H1 (cell line): ENCODE measurements at regions not wholly inside any gene's neighbourhood (a gene's known extent, or its start where the extent isn't known, plus 50 kb on each side); places are given as distances from the start of the nearest gene placed in this dataset.

Experiments
- CTCF ChIA-PET: fragments of 300-600 bp; sonication (Branson Sonifier 250); formaldehyde crosslinking; loops from one replicate; lab custom pipeline; 2021; ENCODE audit not compliant: partially characterized antibody; lab: Charles Lee
- POLR2A ChIA-PET: fragments of 300-600 bp; sonication (Branson Sonifier 250); formaldehyde crosslinking; loops from one replicate; lab custom pipeline; 2021; ENCODE audit warnings: inconsistent platforms; ENCODE audit not compliant: partially characterized antibody; lab: Charles Lee
- DNase-seq, 2 experiments: peaks; one replicate each; pipeline versions ENCODE4 v3.0.0 to v3.0.0-alpha.2; 2010 to 2022; ENCODE audit warnings: low spot score in 2 of 2, low read depth in 1 of 2, mixed read lengths in 1 of 2
- FAIRE-seq: peaks from 2 replicates; lab custom pipeline; 2011; peaks lifted over from hg19 to GRCh38; lab: Jason Lieb, UNC
- H2AFZ ChIP-seq: 2 replicates; pipeline ENCODE4 v1.8.1; 2012; ENCODE audit warnings: low read length, inconsistent platforms
- H2AK5ac ChIP-seq: 2 replicates; pipeline ENCODE4 v1.6.1; 2013; ENCODE audit warnings: low read depth, low read length
- H2BK120ac ChIP-seq: replicated peaks from 2 replicates; pipeline ENCODE3; 2013; ENCODE audit warnings: low read depth, low read length, inconsistent platforms
- H2BK12ac ChIP-seq: 2 replicates; pipeline ENCODE4 v1.6.1; 2013; ENCODE audit warnings: low read depth, low read length
- H2BK15ac ChIP-seq: 2 replicates; pipeline ENCODE4 v1.6.1; 2013; ENCODE audit warnings: low read length
- H2BK20ac ChIP-seq: 2 replicates; pipeline ENCODE4 v1.6.1; 2013; ENCODE audit warnings: low read length
- H2BK5ac ChIP-seq: 2 replicates; pipeline ENCODE4 v1.6.1; 2013; ENCODE audit warnings: low read depth, low read length
- H3K14ac ChIP-seq: 2 replicates; pipeline ENCODE4 v1.6.1; 2013; ENCODE audit warnings: inconsistent platforms; ENCODE audit not compliant: insufficient read length
- H3K18ac ChIP-seq: 2 replicates; pipeline ENCODE4 v1.6.1; 2013; ENCODE audit warnings: low read length; ENCODE audit errors: extremely low read depth
- H3K23ac ChIP-seq: 2 replicates; pipeline ENCODE4 v1.6.1; 2013; ENCODE audit warnings: inconsistent platforms; ENCODE audit not compliant: insufficient read length
- H3K23me2 ChIP-seq: 2 replicates; pipeline ENCODE4 v1.6.1; 2013; ENCODE audit warnings: low read depth, low read length
- H3K27ac ChIP-seq: 2 replicates; pipeline ENCODE4 v1.6.1; 2011; ENCODE audit warnings: low read depth, low read length, inconsistent platforms
- H3K27me3 ChIP-seq, 4 experiments: replicated peaks in 1 of 4; 1 replicate in 1 of 4; 2 replicates in 3 of 4; pipeline versions ENCODE4 v1.6.1 to v1.8.1; 2011 to 2013; ENCODE audit warnings: low read length in 3 of 4, mild to moderate bottlenecking in 3 of 4, inconsistent platforms in 2 of 4, mixed read lengths in 2 of 4, moderate library complexity in 1 of 4; ENCODE audit not compliant: control insufficient read depth in 3 of 4, insufficient read depth in 3 of 4; ENCODE audit errors: extremely low read depth in 1 of 4
- H3K36me3 ChIP-seq, 4 experiments: 2 replicates each; pipeline versions ENCODE4 v1.6.1 to v1.8.1; 2011 to 2013; ENCODE audit warnings: mild to moderate bottlenecking in 4 of 4, low read length in 3 of 4, moderate library complexity in 2 of 4, control low read depth in 1 of 4, inconsistent platforms in 1 of 4; ENCODE audit not compliant: insufficient read depth in 4 of 4, control insufficient read depth in 2 of 4
- H3K4ac ChIP-seq: replicated peaks from 2 replicates; pipeline ENCODE3; 2013; ENCODE audit warnings: low read length, low read depth, mixed read lengths, inconsistent platforms; ENCODE audit not compliant: insufficient read length
- H3K4me1 ChIP-seq, 4 experiments: replicated peaks in 1 of 4; 1 replicate in 1 of 4; 2 replicates in 3 of 4; pipeline versions ENCODE4 v1.6.1 to v1.8.1; 2011 to 2013; ENCODE audit warnings: low read length in 3 of 4, inconsistent platforms in 2 of 4, mixed read lengths in 1 of 4; ENCODE audit not compliant: insufficient read depth in 4 of 4, control insufficient read depth in 3 of 4
- H3K4me2 ChIP-seq, 2 experiments: 2 replicates each; pipeline versions ENCODE4 v1.6.1 to v1.8.1; 2011 to 2013; ENCODE audit warnings: low read depth in 2 of 2, low read length in 2 of 2, control low read depth in 1 of 2, inconsistent platforms in 1 of 2, mild to moderate bottlenecking in 1 of 2; ENCODE audit not compliant: insufficient read depth in 1 of 2
- H3K4me3 ChIP-seq, 4 experiments: fragments of 200-600, 300-600 bp in 1 of 4; sonication (generic), shearing (Covaris generic), sonication (Bioruptor Twin) in 1 of 4; 2 replicates each; pipeline versions ENCODE4 v1.5.1 to v1.8.1; 2011 to 2016; ENCODE audit warnings: low read length in 4 of 4, low read depth in 3 of 4, control low read depth in 2 of 4, inconsistent platforms in 2 of 4, mild to moderate bottlenecking in 2 of 4, mixed read lengths in 1 of 4, moderate library complexity in 1 of 4; ENCODE audit not compliant: insufficient read depth in 2 of 4; ENCODE audit errors: extremely low read depth in 1 of 4
- H3K56ac ChIP-seq: replicated peaks from 2 replicates; pipeline ENCODE3; 2013; ENCODE audit warnings: low read depth, mild to moderate bottlenecking, mixed read lengths, low read length, inconsistent platforms; ENCODE audit not compliant: insufficient read length
- H3K79me1 ChIP-seq: 2 replicates; pipeline ENCODE4 v1.6.1; 2013; ENCODE audit warnings: low read depth, low read length, control low read depth
- H3K79me2 ChIP-seq, 2 experiments: 2 replicates each; pipeline versions ENCODE4 v1.6.1 to v1.8.1; 2012 to 2013; ENCODE audit warnings: low read length in 2 of 2, mild to moderate bottlenecking in 2 of 2, inconsistent platforms in 1 of 2; ENCODE audit not compliant: insufficient read depth in 2 of 2, control insufficient read depth in 1 of 2
- H3K9ac ChIP-seq, 4 experiments: replicated peaks in 1 of 4; 1 replicate in 1 of 4; 2 replicates in 3 of 4; pipeline versions ENCODE4 v1.6.1 to v1.8.1; 2011 to 2013; ENCODE audit warnings: low read depth in 3 of 4, low read length in 3 of 4, control low read depth in 2 of 4, mild to moderate bottlenecking in 2 of 4, moderate library complexity in 2 of 4, inconsistent platforms in 1 of 4; ENCODE audit errors: extremely low read depth in 1 of 4
- H3K9me3 ChIP-seq, 2 experiments: 2 replicates each; pipeline versions ENCODE4 v1.6.1 to v1.8.1; 2012 to 2013; ENCODE audit warnings: mild to moderate bottlenecking in 2 of 2, moderate library complexity in 2 of 2, control low read depth in 1 of 2, inconsistent platforms in 1 of 2, low read depth in 1 of 2, low read length in 1 of 2, mixed read lengths in 1 of 2; ENCODE audit not compliant: insufficient read depth in 2 of 2
- H4K20me1 ChIP-seq, 2 experiments: replicated peaks in 1 of 2; 2 replicates each; pipeline versions ENCODE3 to v1.8.1; 2011 to 2013; ENCODE audit warnings: inconsistent platforms in 2 of 2, low read length in 2 of 2, mild to moderate bottlenecking in 1 of 2; ENCODE audit not compliant: insufficient read depth in 2 of 2, control insufficient read depth in 1 of 2
- H4K5ac ChIP-seq: 2 replicates; pipeline ENCODE4 v1.6.1; 2013; ENCODE audit warnings: low read length, low read depth, mixed read lengths, inconsistent platforms; ENCODE audit not compliant: insufficient read length
- H4K8ac ChIP-seq: 2 replicates; pipeline ENCODE4 v1.8.0; 2013; ENCODE audit warnings: mild to moderate bottlenecking, moderate library complexity, low read length, inconsistent platforms; ENCODE audit not compliant: insufficient read depth; ENCODE audit errors: extremely low read depth
- H4K91ac ChIP-seq: replicated peaks from 2 replicates; pipeline ENCODE3; 2013; ENCODE audit warnings: low read length, mixed read lengths, inconsistent platforms; ENCODE audit not compliant: insufficient read length
- BACH1 ChIP-seq: IDR thresholded peaks from 2 replicates; pipeline ENCODE4 v1.6.1; 2012; ENCODE audit warnings: low read length, improper control_type of control experiment
- CBX8 ChIP-seq: fragments of 300-800, 300-1000 bp; sonication (generic); IDR thresholded peaks from 2 replicates; pipeline ENCODE4 v1.7.1; 2016; ENCODE audit warnings: low read depth, low read length, borderline replicate concordance
- GABPA ChIP-seq: IDR thresholded peaks from 2 replicates; pipeline ENCODE4 v1.6.1; 2011; ENCODE audit warnings: mild to moderate bottlenecking, low read length, moderate library complexity, borderline replicate concordance; ENCODE audit not compliant: insufficient read depth
- RNF2 ChIP-seq: fragments of 200-900, 300-1000 bp; sonication (generic); IDR thresholded peaks from 2 replicates; pipeline ENCODE4 v1.7.1; 2016; ENCODE audit warnings: borderline replicate concordance, low read depth, mild to moderate bottlenecking, antibody characterized with exemption, low read length; ENCODE audit not compliant: poor library complexity, severe bottlenecking; ENCODE audit errors: missing control alignments
- SIRT6 ChIP-seq: IDR thresholded peaks from one replicate; pipeline ENCODE4 v1.7.1; 2012; ENCODE audit warnings: low read length, inconsistent platforms
- SP2 ChIP-seq: IDR thresholded peaks from 2 replicates; pipeline ENCODE4 v1.6.1; 2012; ENCODE audit warnings: mild to moderate bottlenecking, low read length, inconsistent platforms
- SP4 ChIP-seq: IDR thresholded peaks from 2 replicates; pipeline ENCODE4 v1.6.1; 2012; ENCODE audit warnings: low read length, inconsistent platforms
- YY1 ChIP-seq: IDR thresholded peaks from 2 replicates; pipeline ENCODE4 v1.6.1; 2011; ENCODE audit warnings: low read depth, mild to moderate bottlenecking, low read length
- WGBS, 2 experiments: shearing (Covaris generic) in 1 of 2; methylation state at CpG; one replicate each; pipeline versions ENCODE4 v1.1.6 to v1.1.7; 2013 to 2015; ENCODE audit warnings: low lambda C conversion rate in 2 of 2, mixed read lengths in 2 of 2, inconsistent platforms in 1 of 2, low coverage in 1 of 2, missing lambda C conversion rate in 1 of 2; ENCODE audit not compliant: insufficient replicate concordance in 2 of 2, insufficient coverage in 1 of 2, insufficient read length in 1 of 2; ENCODE audit errors: extremely low coverage in 1 of 2, missing lambda C conversion rate in 1 of 2; 5-methylcytosine and 5-hydroxymethylcytosine counted together
- TF ChIP-seq, protein P1 (sequence below): IDR thresholded peaks from 2 replicates; pipeline ENCODE4 v1.6.1; 2012; ENCODE audit warnings: inconsistent platforms

DNA sequence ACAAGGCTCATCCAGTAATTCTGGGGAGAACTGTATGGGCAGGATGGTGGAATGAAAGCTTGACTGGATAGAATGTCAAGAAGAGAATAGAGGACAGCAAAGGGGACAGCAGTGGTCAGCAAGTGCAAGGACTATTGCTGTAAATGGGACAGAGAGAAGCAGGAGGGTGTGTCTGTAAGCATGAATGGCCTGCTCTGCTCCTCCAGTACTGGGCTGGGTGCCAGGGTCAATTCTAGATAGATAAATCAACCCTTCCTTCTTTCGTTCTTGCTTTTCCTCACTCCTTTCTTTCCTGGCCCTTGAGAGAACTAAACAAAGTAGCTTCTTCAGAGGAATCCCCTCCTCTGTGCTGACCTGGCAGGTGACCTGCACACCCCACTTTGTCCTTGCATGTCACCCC, 1019.2 kb downstream of the BCL11B start:
- H3K4me3 ChIP-seq: no peak overlapping the region
- no peak for FAIRE-seq
- H2BK20ac ChIP-seq: no peak overlapping the region
- no peak overlapping the region for H4K8ac ChIP-seq
- H3K36me3 ChIP-seq: no peaks in the 10 kb centered on the region
- H3K23ac ChIP-seq: no peak overlapping the region
- H3K14ac ChIP-seq: no peak overlapping the region
- no peaks in the 10 kb centered on the region for H3K9me3 ChIP-seq
- H2BK5ac ChIP-seq: no peak overlapping the region
- H3K27ac ChIP-seq: no peak overlapping the region
- 0 out of 7 replicates have a peak, but pooled peaks cover 0 to 2% (median 0%) of the 10 kb centered on the region in 4 experiments for H3K4me1 ChIP-seq
- no peak overlapping the region for H3K9ac ChIP-seq
- no peak overlapping the region for H2BK12ac ChIP-seq
- H3K79me1 ChIP-seq: no peaks in the 10 kb centered on the region
- H3K18ac ChIP-seq: no peak overlapping the region
- no peak overlapping the region for H2AK5ac ChIP-seq
- no peak overlapping the region for H2BK15ac ChIP-seq
- CTCF ChIA-PET: no interaction called here
- H3K56ac ChIP-seq: no peak overlapping the region
- H3K79me2 ChIP-seq: no peaks in the 10 kb centered on the region
- H3K27me3 ChIP-seq: peaks cover 0 to 1% (median 0%) of the 10 kb centered on the region in 4 experiments; a peak in 1 of 7 replicates
- WGBS, 2 experiments: 91% methylated on average over 1 of the region's 1 CpG; no CpG with 5 or more reads in 1 of the 2 experiments
- no peak overlapping the region for H3K4ac ChIP-seq
- H2BK120ac ChIP-seq: no peak overlapping the region
- no peak overlapping the region for H4K91ac ChIP-seq
- no peak overlapping the region for H4K5ac ChIP-seq
- H3K4me2 ChIP-seq: no peak overlapping the region
- no peak for DNase-seq
- no peaks in the 10 kb centered on the region for H3K23me2 ChIP-seq
- TF ChIP-seq SP2 (no peak), GABPA (no peak), SP4 (no peak), BACH1 (no peak), RNF2 (no peak), YY1 (no peak), SIRT6 (no peak), CBX8 (no peak)
- TF ChIP-seq, protein P1, sequence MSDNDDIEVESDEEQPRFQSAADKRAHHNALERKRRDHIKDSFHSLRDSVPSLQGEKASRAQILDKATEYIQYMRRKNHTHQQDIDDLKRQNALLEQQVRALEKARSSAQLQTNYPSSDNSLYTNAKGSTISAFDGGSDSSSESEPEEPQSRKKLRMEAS: no peak
- TF ChIP-seq, all 59 proteins: peak for 0
- Histone ChIP-seq H2AFZ (no peak overlapping the region), H4K20me1 (no peaks in the 10 kb centered on the region)
- POLR2A ChIA-PET: no interaction called here
